Left lung (tissue), 4 donors: ENCODE measurements at regions not wholly inside any gene's neighbourhood (a gene's known extent, or its start where the extent isn't known, plus 50 kb on each side); places are given as distances from the start of the nearest gene placed in this dataset.
A peak's percentile ranks its signal among the peaks of the same experiment; 100 is the strongest.

Source experiments
- ATAC-seq: fragments of 200-7000 bp; cut with Tn5 transposase; one replicate; pipeline ENCODE4 v1.9.1; 2020; ENCODE audit warnings: moderate library complexity
- DNase-seq, 4 donors: peaks; one replicate each; pipeline ENCODE4 v3.0.0-alpha.2; 2013 to 2020
- H3K27ac ChIP-seq, 2 donors: fragments of 200-600 bp; sonication (generic) in 1 of 2; one replicate each; pipeline versions ENCODE4 v1.5.0 to v1.8.0; 2020 to 2021
- H3K27me3 ChIP-seq, 2 donors: fragments of 200-600 bp; sonication (generic) in 1 of 2; one replicate each; pipeline versions ENCODE4 v1.5.0 to v1.8.0; 2020 to 2021
- H3K36me3 ChIP-seq, 2 donors: fragments of 200-600 bp; sonication (generic) in 1 of 2; one replicate each; pipeline versions ENCODE4 v1.5.0 to v1.8.0; 2020 to 2021
- H3K4me1 ChIP-seq, 2 donors: fragments of 200-600 bp; one replicate each; pipeline ENCODE4 v1.8.0; 2021
- H3K4me3 ChIP-seq, 2 donors: fragments of 200-600 bp; sonication (generic) in 1 of 2; one replicate each; pipeline versions ENCODE4 v1.5.0 to v1.8.0; 2020 to 2021; ENCODE audit warnings: mild to moderate bottlenecking in 1 of 2
- H3K9me3 ChIP-seq, 2 donors: fragments of 200-600 bp; sonication (generic) in 1 of 2; one replicate each; pipeline versions ENCODE4 v1.5.0 to v1.8.0; 2020 to 2021
- intact Hi-C, 2 donors: fragments of 100-400 bp; cut with DNase I; formaldehyde crosslinking; loops; one replicate each; pipeline versions ENCODE4 v1.11.2 to v1.14.2; 2022
- TF ChIP-seq, protein P1 (sequence below), 2 donors: fragments of 200-600 bp; sonication (generic) in 1 of 2; IDR thresholded peaks; one replicate each; pipeline versions ENCODE4 v1.5.0 to v1.8.0; 2021; ENCODE audit warnings: antibody characterized with exemption in 2 of 2
- donor health status: DM: no; HTN: yes; CAD: no.
- donor health status: DM: no; HTN: no; CAD: no.

DNA sequence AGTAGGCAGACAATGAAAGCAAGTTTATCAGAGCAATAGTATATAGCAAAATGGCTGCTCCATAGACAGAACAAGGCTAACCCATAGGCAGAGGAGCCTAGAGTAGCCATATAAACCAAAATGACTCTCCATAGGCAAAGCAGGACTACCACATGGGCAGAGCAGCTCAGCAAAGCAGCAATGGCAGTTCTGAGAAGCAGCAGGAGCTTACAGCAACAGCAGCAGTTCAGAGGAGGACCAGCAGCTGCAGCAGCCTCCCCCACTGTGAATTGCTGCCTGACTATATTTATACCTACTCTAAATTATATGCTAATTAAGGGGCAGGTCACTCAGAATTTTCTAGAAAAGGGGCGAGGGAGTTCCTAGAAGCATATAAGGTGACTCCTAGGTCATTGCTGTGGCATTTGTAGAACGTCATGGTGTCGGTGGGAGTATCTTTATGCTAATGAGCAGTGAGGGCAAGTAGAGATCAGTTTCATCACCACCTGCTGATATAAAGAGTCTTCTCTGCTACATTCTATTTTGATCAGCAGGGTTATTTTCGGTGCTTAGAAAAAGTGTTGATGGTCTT lies 1115.5 kb downstream of the DTWD2 start:
- no peak overlapping the region for H3K4me3 ChIP-seq
- no peaks in the 10 kb centered on the region for H3K36me3 ChIP-seq
- intact Hi-C loops = no loop called here
- H3K27ac ChIP-seq = no peak overlapping the region
- DNase-seq = no peak
- ATAC-seq = no peak
- no peaks in the 10 kb centered on the region for H3K27me3 ChIP-seq
- TF ChIP-seq, protein P1, sequence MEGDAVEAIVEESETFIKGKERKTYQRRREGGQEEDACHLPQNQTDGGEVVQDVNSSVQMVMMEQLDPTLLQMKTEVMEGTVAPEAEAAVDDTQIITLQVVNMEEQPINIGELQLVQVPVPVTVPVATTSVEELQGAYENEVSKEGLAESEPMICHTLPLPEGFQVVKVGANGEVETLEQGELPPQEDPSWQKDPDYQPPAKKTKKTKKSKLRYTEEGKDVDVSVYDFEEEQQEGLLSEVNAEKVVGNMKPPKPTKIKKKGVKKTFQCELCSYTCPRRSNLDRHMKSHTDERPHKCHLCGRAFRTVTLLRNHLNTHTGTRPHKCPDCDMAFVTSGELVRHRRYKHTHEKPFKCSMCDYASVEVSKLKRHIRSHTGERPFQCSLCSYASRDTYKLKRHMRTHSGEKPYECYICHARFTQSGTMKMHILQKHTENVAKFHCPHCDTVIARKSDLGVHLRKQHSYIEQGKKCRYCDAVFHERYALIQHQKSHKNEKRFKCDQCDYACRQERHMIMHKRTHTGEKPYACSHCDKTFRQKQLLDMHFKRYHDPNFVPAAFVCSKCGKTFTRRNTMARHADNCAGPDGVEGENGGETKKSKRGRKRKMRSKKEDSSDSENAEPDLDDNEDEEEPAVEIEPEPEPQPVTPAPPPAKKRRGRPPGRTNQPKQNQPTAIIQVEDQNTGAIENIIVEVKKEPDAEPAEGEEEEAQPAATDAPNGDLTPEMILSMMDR (IDR thresholded peaks at IDR 0.05) = no peak
- no peaks in the 10 kb centered on the region for H3K4me1 ChIP-seq
- no peaks in the 10 kb centered on the region for H3K9me3 ChIP-seq

DNA sequence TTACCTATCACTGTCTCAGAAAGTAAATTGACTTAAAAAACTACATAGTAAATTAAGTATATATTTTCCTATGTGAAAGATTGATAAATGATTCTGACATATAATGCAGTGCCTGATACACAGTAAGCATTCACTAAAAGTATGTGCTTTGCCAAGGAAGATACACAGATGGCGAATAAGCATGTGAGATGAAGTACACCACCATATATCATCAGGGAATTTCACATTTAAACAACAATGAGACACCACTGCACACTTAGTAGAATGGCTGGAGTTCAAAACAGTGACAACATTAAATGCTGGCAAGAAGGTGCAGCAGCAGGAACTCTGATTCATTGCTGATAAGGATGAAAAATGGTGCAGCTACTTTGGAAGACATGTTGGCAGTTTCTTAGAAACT lies 1118.8 kb downstream of the DTWD2 start:
- TF ChIP-seq, protein P1 (IDR thresholded peaks at IDR 0.05) = no peak
- H3K27ac ChIP-seq = no peak overlapping the region
- no peaks in the 10 kb centered on the region for H3K4me1 ChIP-seq
- H3K36me3 ChIP-seq = no peaks in the 10 kb centered on the region
- intact Hi-C loops = no loop called here
- ATAC-seq (no peak), DNase-seq (no peak)
- no peaks in the 10 kb centered on the region for H3K9me3 ChIP-seq
- no peaks in the 10 kb centered on the region for H3K27me3 ChIP-seq
- no peak overlapping the region for H3K4me3 ChIP-seq

DNA sequence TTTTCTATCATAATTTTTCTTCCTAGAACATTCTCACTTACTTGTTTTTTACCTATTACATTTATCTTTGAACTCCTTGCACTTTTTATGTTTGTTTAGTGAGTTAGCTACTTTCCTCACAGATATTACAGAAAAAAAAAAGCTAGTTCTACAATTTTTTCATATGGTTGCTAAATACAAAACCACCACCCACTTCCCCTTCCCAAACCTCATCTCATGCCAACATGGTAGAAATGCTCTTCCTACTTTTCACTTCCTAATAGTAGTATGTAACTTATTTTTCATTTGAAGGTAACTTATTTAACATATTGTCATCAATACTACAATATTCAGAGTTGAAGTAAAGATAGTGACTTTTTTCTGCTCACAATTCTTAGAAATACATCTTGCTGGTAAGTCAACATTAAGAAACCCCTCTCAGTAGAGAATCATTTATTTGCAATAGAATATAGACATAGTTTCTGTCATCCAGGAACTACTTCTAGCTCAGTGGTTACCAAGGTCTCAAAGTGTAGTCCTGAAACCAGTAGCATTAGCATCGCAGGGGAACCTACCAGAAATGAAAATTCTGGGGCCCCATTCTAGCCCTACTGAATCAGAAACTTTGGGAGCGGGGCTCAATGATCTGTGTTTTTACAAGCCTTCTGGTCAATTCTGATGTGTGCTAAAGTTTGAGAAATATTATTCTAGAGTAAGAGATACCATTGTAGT lies 1124.6 kb downstream of the DTWD2 start:
- Histone ChIP-seq H3K27me3 (no peaks in the 10 kb centered on the region), H3K36me3 (no peaks in the 10 kb centered on the region), H3K9me3 (no peaks in the 10 kb centered on the region), H3K4me1 (peaks cover 0 to 2% of the 10 kb centered on the region in 2 donors), H3K4me3 (no peak overlapping the region), H3K27ac (peak overlapping the region in 1 of 2 donors; percentile 55)
- ATAC-seq (no peak), DNase-seq (no peak)
- intact Hi-C loops = no loop called here
- TF ChIP-seq, protein P1 (IDR thresholded peaks at IDR 0.05) = no peak

DNA sequence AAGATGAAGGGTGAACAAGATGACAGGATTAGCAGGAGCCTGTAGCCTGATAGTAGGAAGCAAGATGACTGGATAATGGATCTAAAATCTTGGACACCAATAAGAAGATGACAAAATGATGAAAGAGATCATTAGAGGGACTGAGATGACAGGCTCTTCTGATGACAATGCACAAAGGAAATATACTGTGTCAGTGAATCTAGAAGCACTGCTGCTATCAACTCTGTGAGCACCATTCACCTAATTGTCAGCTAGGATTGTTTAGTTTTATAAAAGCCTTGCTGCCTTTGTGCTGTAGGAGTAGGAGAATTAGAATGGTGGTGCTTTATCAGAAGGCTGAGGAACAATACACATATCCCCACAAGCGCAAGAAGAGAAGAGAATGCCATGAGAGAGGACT lies 1127.8 kb downstream of the DTWD2 start:
- Histone ChIP-seq H3K4me3 (no peak overlapping the region), H3K4me1 (peaks cover 0 to 2% of the 10 kb centered on the region in 2 donors), H3K27me3 (no peaks in the 10 kb centered on the region), H3K27ac (no peak overlapping the region), H3K9me3 (no peaks in the 10 kb centered on the region), H3K36me3 (no peaks in the 10 kb centered on the region)
- intact Hi-C loops = no loop called here
- ATAC-seq (no peak), DNase-seq (no peak)
- TF ChIP-seq, protein P1 (IDR thresholded peaks at IDR 0.05) = no peak

DNA sequence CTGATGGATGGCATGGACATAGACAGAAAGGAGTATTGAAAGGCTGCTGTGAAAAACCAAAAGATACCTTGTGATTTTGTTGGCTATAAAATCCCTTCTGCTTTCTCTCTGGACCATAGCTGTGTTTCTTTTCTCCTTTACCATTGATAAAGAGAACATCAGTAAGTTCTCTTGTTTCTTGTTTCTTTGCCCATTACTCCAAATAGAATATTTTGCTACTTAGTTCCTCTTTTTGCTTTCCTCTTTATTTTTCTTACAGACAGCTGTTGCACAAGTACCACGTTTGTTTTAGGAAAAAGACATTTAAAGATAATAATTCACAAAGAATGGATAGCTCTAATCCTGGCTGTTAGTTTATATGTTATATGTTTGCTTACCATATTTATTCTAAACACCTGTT lies 1129.2 kb downstream of the DTWD2 start:
- ATAC-seq (no peak), DNase-seq (no peak)
- no peaks in the 10 kb centered on the region for H3K36me3 ChIP-seq
- intact Hi-C loops = no loop called here
- no peaks in the 10 kb centered on the region for H3K27me3 ChIP-seq
- no peak overlapping the region for H3K27ac ChIP-seq
- TF ChIP-seq, protein P1 (IDR thresholded peaks at IDR 0.05) = no peak
- H3K9me3 ChIP-seq = no peaks in the 10 kb centered on the region
- no peak overlapping the region for H3K4me3 ChIP-seq
- H3K4me1 ChIP-seq = peaks cover 0 to 2% of the 10 kb centered on the region in 2 donors
